ENCODE measurements at regions not wholly inside any gene's neighbourhood (a gene's known extent, or its start where the extent isn't known, plus 50 kb on each side); places are given as distances from the start of the nearest gene placed in this dataset.

DNA sequence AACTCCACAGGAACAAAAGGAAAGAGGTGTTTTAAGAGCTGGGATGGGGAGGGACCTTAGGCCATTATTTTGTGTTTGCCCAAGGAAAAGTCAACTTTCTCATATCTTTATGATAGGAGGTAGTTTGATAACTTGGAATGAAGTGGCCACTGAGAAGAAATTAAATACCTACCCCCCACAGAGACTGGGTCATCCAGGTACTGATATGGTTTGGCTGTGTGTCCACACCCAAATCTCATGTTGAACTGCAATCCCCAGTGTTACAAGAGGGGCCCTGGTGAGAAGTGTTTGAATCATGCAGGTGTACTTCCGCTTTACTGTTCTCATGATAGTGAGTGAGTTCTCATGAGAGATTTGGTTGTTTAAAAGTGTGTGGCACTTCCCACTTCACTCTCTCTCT lies 477.9 kb upstream of the KIF2B start:
- TF ChIP-seq, protein P1, sequence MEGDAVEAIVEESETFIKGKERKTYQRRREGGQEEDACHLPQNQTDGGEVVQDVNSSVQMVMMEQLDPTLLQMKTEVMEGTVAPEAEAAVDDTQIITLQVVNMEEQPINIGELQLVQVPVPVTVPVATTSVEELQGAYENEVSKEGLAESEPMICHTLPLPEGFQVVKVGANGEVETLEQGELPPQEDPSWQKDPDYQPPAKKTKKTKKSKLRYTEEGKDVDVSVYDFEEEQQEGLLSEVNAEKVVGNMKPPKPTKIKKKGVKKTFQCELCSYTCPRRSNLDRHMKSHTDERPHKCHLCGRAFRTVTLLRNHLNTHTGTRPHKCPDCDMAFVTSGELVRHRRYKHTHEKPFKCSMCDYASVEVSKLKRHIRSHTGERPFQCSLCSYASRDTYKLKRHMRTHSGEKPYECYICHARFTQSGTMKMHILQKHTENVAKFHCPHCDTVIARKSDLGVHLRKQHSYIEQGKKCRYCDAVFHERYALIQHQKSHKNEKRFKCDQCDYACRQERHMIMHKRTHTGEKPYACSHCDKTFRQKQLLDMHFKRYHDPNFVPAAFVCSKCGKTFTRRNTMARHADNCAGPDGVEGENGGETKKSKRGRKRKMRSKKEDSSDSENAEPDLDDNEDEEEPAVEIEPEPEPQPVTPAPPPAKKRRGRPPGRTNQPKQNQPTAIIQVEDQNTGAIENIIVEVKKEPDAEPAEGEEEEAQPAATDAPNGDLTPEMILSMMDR (IDR thresholded peaks at IDR 0.05 in 2 of 3, conservative IDR thresholded peaks at IDR 0.05 in 1 of 3; ENCODE audit: borderline replicate concordance in 1 of 3, insufficient read depth in 1 of 3, low read depth in 2 of 3, low read length in 2 of 3), result no peak
- TF ChIP-seq EZH2phosphoT487 (IDR thresholded peaks at IDR 0.05; ENCODE audit: borderline replicate concordance) (no peak), POLR2AphosphoS5 (IDR thresholded peaks at IDR 0.05; ENCODE audit: low read depth, low read length) (no peak), POLR2A (IDR thresholded peaks at IDR 0.05; ENCODE audit: borderline replicate concordance, extremely low read depth, insufficient read depth, insufficient read length) (no peak), JUND (IDR thresholded peaks at IDR 0.05) (no peak), CBX3 (IDR thresholded peaks at IDR 0.05; ENCODE audit: low read depth) (no peak), FOSL1 (IDR thresholded peaks at IDR 0.05; ENCODE audit: low read depth) (no peak)
- TF ChIP-seq, protein P2, sequence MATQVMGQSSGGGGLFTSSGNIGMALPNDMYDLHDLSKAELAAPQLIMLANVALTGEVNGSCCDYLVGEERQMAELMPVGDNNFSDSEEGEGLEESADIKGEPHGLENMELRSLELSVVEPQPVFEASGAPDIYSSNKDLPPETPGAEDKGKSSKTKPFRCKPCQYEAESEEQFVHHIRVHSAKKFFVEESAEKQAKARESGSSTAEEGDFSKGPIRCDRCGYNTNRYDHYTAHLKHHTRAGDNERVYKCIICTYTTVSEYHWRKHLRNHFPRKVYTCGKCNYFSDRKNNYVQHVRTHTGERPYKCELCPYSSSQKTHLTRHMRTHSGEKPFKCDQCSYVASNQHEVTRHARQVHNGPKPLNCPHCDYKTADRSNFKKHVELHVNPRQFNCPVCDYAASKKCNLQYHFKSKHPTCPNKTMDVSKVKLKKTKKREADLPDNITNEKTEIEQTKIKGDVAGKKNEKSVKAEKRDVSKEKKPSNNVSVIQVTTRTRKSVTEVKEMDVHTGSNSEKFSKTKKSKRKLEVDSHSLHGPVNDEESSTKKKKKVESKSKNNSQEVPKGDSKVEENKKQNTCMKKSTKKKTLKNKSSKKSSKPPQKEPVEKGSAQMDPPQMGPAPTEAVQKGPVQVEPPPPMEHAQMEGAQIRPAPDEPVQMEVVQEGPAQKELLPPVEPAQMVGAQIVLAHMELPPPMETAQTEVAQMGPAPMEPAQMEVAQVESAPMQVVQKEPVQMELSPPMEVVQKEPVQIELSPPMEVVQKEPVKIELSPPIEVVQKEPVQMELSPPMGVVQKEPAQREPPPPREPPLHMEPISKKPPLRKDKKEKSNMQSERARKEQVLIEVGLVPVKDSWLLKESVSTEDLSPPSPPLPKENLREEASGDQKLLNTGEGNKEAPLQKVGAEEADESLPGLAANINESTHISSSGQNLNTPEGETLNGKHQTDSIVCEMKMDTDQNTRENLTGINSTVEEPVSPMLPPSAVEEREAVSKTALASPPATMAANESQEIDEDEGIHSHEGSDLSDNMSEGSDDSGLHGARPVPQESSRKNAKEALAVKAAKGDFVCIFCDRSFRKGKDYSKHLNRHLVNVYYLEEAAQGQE (IDR thresholded peaks at IDR 0.05; ENCODE audit: low read depth), result no peak
- TF ChIP-seq, protein P3, sequence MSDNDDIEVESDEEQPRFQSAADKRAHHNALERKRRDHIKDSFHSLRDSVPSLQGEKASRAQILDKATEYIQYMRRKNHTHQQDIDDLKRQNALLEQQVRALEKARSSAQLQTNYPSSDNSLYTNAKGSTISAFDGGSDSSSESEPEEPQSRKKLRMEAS (IDR thresholded peaks at IDR 0.05), result no peak

Measured in HCT116 (cell line).